HG02981 (cell line): ENCODE measurements at regions not wholly inside any gene's neighbourhood (a gene's known extent, or its start where the extent isn't known, plus 50 kb on each side); places are given as distances from the start of the nearest gene placed in this dataset.

Experiments used
- ATAC-seq: cut with Tn5 transposase; IDR thresholded peaks from one replicate; pipeline ENCODE4 v1.9.1; 2021; ENCODE audit warnings: mild to moderate bottlenecking, moderate library complexity; ENCODE audit not compliant: unreplicated experiment

DNA sequence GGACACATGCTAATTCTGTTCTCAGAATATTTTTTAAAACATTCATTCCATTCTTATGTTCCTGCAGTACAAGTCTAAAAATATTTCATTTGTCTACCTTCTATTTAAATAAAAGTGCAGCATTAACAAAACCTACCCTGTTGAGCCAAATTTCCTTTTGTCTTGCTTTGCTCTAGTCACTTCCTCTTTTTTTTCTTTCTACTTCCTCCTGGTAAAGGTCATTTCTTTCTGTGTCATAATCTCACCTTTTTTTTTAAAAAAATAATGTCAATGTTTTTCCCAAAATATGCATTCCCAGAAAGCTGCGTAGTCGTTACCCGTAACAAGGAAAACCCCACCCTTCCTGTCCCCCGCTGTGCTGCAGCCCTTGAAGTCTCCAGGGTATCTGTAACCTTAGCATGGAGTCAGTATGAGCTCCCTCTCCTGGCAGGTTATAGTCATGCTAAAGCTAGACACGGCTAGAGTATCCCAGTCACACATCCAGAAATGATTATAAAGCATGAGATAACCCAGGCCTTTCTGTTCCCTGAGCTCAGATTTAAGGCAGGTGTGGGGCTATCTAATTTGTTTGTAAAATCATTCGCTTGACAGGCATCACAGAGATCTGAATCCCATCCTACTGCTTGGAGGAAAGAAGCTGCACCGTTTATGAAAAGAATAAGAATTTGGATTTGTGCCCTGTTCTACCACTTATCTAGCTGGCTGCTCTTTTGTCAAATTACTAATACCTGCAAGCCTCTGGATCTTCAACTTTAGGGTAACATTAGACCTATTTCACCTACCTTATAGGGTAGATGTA is 51.1 kb upstream of the EED start:
- ATAC-seq = peak; percentile 94

- no peak for ATAC-seq
These were observed 51.9 kb upstream of the EED start for GRCh38 chr11:86192519-86193257.

DNA sequence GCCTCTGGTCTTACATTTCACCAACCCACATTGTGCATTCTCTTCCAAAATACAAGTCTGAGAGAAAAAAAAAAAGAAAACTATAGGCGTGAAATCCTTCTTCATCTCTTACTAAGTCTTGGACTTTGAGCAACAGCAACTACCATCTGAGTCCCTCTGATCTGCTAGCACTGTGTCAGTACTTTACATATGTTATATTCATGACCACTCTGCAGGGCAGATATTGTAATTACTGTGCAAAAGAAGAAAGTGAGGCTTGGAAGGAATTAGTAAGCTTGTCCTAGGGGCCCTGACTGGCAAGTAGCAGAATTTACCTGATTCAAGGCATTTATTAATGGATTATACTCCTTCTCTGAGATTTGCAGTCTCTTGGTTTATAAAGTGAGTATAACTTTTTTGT is 52.7 kb upstream of the EED start:
- ATAC-seq = no peak

DNA sequence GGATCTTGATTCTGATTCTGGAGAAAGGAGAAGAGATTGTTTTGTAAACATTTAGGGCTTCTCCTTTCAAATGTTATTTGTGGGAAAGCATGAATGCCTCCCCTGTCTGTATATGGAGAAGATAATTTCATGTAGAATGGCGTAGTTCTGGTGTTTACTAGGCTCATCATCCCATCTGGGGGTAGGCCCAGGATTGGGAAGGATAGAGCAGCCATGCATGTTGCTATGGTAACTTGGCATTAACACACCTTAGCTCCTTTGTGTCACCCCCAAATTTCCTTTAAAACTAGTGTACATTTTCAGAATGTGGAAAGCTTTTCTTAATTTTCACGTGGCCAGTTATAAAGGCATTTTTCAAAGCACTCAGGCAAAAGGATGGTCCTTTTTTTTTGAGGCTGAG is 57.5 kb upstream of the EED start:
- ATAC-seq = no peak

- ATAC-seq = no peak
These were observed 58.2 kb upstream of the EED start for GRCh38 chr11:86186386-86186785.

GRCh38 chr11:86185381-86185750 is 59.2 kb upstream of the EED start:
- no peak for ATAC-seq

DNA sequence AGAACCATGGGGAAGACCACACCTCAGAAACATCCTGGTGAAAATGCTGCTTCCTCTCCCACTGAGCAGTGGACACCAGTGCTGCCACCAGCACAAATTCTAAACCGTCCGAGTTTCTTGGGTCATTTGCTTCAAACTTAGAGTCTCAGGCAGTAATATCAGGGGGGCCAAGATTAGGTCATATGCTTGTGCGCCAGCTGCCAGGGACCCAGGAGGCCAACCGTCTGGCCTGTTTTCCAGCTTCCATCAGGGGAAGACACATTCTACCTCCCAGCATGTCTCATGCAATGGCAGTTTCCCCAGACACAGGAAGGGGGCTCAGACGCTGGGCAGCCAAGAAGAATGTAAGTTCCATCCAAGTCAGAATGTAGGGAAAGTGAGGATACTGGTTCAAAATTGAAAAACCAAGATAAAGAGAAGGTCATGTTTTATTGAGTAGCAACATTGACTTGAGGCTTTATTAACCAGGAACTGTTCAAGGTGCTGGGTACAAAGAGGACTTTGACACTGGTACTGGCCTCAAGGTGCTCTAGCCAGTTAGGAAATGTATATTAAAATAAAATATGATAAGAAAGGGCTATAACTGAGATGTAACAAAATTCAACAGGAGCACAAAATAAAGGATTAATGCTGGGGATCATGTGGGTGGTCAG is 59.7 kb upstream of the EED start:
- no peak for ATAC-seq

DNA sequence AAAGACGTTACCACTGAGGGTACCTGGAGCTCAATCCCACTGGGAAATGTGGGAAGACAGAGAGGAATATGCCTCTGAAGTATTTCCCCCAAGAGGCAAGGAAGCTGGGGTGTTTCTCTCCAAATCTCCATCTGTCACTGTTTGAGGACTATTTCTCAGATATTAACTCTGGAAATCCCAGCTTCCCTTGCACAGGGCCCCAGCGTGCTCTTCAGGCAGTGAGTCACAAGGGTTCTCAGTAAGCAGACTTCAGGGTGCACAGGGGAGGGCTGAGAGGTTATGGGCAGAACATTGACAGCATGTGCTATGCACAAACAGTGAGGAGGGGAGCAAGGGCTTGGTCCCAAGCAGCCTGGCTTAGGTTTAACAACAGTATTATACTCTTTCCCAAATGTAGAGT is 60.9 kb upstream of the EED start:
- peak; percentile 42 for ATAC-seq

GRCh38 chr11:86182976-86183584 is 61.5 kb upstream of the EED start:
- peak; percentile 80 for ATAC-seq

DNA sequence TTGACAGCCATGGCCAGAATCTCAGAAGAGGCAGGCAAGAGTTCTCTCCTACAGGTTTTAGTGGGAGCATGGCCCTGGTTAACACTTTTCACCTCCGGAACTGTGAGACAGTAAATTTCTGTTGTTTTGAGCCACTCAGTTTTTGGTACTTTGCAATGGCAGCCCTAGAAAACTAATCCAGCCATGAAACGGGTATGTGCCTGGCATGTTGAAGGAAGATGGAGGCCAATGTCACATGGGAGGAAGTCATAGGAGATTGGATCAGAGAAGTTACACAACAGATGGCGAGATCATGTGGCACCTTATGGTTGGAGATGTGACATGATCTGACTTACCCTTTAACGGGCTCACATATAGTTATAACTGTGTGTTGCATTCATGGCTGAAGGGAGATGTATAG is 63.2 kb upstream of the EED start:
- ATAC-seq = no peak

DNA sequence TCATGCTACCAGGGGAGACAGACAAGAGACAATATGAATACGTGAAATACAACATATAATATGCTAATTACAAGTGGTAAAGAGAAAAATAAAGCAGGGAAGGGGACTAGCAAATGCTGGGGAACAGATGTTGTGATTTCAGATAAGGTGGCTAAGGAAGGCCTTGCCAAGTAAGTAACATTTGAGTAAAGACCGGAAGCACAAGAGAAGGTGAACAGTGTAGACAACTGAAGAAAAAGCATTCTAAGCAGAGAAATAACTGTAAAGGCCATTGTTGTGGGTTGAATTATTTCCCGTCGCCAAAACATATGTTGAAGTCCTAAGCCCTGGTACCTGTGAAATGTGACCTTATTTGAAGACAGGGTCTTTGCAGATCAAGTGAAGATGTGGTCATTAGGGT is 63.7 kb upstream of the EED start:
- ATAC-seq = no peak

- ATAC-seq = no peak
These were observed 64.1 kb upstream of the EED start for GRCh38 chr11:86180423-86180822.

DNA sequence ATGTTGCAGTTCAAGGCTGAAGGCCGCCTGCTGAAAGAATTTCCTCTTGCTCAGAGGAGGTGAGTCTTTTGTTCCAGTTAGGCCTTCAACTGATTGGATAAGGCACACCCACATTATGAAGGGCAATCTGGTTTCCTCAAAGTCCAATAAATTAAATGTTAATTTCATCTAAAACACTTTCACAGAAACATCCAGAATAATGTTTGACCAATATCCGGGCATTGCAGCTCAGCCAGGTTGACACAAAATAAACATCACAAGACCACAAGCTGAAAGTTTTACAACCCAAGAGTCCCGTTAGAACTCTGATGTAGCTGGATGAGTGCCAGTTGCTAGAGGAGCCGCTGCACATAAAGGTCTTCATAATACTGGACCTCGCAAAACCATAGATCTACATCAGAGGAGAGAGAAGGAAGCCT is 64.9 kb upstream of the EED start:
- ATAC-seq = no peak

DNA sequence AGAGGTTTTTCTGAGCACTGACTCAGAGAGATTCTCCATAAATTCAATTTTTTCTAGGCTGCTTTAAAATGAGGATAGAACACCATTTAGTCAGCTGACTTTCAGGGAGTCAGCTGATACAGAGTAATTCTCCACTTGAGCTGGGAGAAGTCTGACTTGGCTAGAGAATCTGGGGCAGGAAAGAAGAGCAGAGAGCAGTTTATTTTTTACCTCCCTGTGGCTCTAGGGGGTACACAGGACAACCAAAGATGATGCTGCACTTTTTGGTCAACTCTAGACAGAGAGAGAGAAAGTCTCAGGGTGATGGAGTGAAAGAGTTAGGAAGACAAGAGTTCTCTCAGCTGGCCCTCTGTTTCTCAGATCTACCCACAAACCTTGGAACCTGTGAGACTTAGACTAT is 67.3 kb upstream of the EED start:
- no peak for ATAC-seq

GRCh38 chr11:86176165-86176884 is 68.2 kb upstream of the EED start:
- ATAC-seq = peak; percentile 83

- ATAC-seq = no peak
These were observed 68.9 kb upstream of the EED start for GRCh38 chr11:86175626-86176025.

- no peak for ATAC-seq
These were observed 69.4 kb upstream of the EED start for GRCh38 chr11:86175191-86175590.

GRCh38 chr11:86174101-86175046 is 70.2 kb upstream of the EED start:
- ATAC-seq = no peak

DNA sequence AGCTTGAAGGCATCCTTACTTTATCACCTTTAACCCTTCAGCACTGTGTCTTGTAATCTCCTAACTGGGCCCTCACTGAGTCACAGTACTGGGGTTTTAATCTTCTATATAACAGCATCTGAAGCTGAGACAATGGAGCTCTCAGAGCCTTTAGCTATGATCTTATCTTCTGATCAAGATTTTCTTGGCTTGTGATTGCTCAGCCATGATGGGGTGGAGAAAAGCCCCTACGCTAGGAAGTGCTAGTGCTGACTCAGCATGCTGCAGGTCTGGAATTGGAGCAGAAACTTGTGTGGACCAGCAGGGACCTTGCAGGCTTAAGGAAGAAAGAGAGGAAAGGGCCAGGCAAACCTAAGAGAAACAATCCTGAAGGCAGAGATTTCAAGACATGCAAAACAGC is 71.7 kb upstream of the EED start:
- no peak for ATAC-seq

- ATAC-seq = no peak
These were observed 72.9 kb upstream of the EED start for GRCh38 chr11:86171627-86172026.
